CMK (cell line): ENCODE measurements at regions not wholly inside any gene's neighbourhood (a gene's known extent, or its start where the extent isn't known, plus 50 kb on each side); places are given as distances from the start of the nearest gene placed in this dataset.
A peak's percentile ranks its signal among the peaks of the same experiment; 100 is the strongest.

Experiments
- DNase-seq: peaks from one replicate; pipeline ENCODE4 v3.0.0-alpha.2; 2010; ENCODE audit warnings: low read depth

- no peak for DNase-seq
Measured at GRCh38 chr12:126856958-126857357, 1410.0 kb upstream of the TMEM132C start.

GRCh38 chr12:126858560-126858959 lies 1408.4 kb upstream of the TMEM132C start:
- DNase-seq: no peak

- DNase-seq: no peak
Measured at GRCh38 chr12:126860210-126860609, 1406.8 kb upstream of the TMEM132C start.

GRCh38 chr12:126862500-126862899 lies 1404.5 kb upstream of the TMEM132C start:
- DNase-seq: no peak

- DNase-seq: no peak
Measured at GRCh38 chr12:126869644-126870043, 1397.3 kb upstream of the TMEM132C start.

- DNase-seq: no peak
Measured at GRCh38 chr12:126873701-126874100, 1393.3 kb upstream of the TMEM132C start.

- peak; percentile 43 for DNase-seq
Measured at GRCh38 chr12:126874427-126875026, 1392.4 kb upstream of the TMEM132C start.

- DNase-seq: no peak
Measured at GRCh38 chr12:126879842-126880241, 1387.1 kb upstream of the TMEM132C start.

- DNase-seq: no peak
Measured at GRCh38 chr12:126883697-126884096, 1383.3 kb upstream of the TMEM132C start.

- no peak for DNase-seq
Measured at GRCh38 chr12:126889501-126889900, 1377.5 kb upstream of the TMEM132C start.

GRCh38 chr12:126890097-126890496 lies 1376.9 kb upstream of the TMEM132C start:
- no peak for DNase-seq

GRCh38 chr12:126891789-126892188 lies 1375.2 kb upstream of the TMEM132C start:
- DNase-seq: no peak

- DNase-seq: no peak
Measured at GRCh38 chr12:126895951-126896913, 1370.7 kb upstream of the TMEM132C start.

- DNase-seq: no peak
Measured at GRCh38 chr12:126897102-126897501, 1369.9 kb upstream of the TMEM132C start.

- DNase-seq: no peak
Measured at GRCh38 chr12:126897778-126898177, 1369.2 kb upstream of the TMEM132C start.

- DNase-seq: no peak
Measured at GRCh38 chr12:126898562-126898961, 1368.4 kb upstream of the TMEM132C start.

- no peak for DNase-seq
Measured at GRCh38 chr12:126899926-126900792, 1366.8 kb upstream of the TMEM132C start.

- DNase-seq: no peak
Measured at GRCh38 chr12:126903027-126903876, 1363.7 kb upstream of the TMEM132C start.

GRCh38 chr12:126905752-126906151 lies 1361.2 kb upstream of the TMEM132C start:
- no peak for DNase-seq

GRCh38 chr12:126907900-126908764 lies 1358.8 kb upstream of the TMEM132C start:
- peak; percentile 76 for DNase-seq
